ENCODE measurements at regions not wholly inside any gene's neighbourhood (a gene's known extent, or its start where the extent isn't known, plus 50 kb on each side); places are given as distances from the start of the nearest gene placed in this dataset.

DNA sequence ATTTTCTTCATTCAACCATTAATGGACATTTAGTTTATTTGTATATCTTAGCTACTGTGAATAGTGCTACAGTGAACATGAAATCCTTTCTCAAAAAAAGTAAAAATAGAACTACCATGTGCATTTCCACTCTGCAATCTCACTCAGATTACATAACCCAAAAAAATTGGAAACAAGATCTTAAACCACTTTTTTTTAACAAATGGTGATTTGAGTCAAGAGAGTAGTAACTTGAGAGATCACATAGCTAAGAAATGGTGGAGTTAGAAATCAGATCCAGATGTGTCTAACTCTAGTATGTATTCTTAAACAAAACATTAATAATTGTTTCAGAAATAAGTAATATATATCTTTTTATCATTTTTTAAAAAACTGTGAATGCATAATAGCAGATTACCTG lies 318.3 kb upstream of the SGCG start:
- intact Hi-C loops (cut with micrococcal nuclease) = loop anchor here (10.0 kb wide), 1 partner anchor 58 kb away; no protein-coding TSS in a partner anchor
- no TSS peak for BruUV-seq (replicated peaks)
- CTCF ChIA-PET (ENCODE audit: low intra/inter-chr PET ratio) = no interaction called here
- H3K79me2 ChIP-seq (ENCODE audit: control insufficient read depth, insufficient read depth, low read length) = no peaks in the 10 kb centered on the region
- no peaks in the 10 kb centered on the region for H3K9me3 ChIP-seq (replicated peaks; ENCODE audit: control insufficient read depth, insufficient read depth, low read depth, low read length)
- no peak overlapping the region for H3K4me3 ChIP-seq
- no peak overlapping the region for H2AFZ ChIP-seq (ENCODE audit: low read depth, low read length)
- no peak overlapping the region for H3K4me2 ChIP-seq (ENCODE audit: insufficient read depth, low read length)
- DNase-seq (ENCODE audit: extremely low read depth in 1 of 4, low spot score in 3 of 4) (no peak), ATAC-seq (no peak), FAIRE-seq (no peak)
- H4K20me1 ChIP-seq (replicated peaks; ENCODE audit: control insufficient read depth, insufficient read depth, low read length) = no peaks in the 10 kb centered on the region
- H3K27me3 ChIP-seq (ENCODE audit: control insufficient read depth in 2 of 2, insufficient read depth in 2 of 2, low read length in 2 of 2) = no peaks in the 10 kb centered on the region
- no peaks in the 10 kb centered on the region for H3K36me3 ChIP-seq (ENCODE audit: control insufficient read depth, insufficient read depth, low read length)
- POLR2A ChIA-PET = no interaction called here
- no peaks in the 10 kb centered on the region for H3K4me1 ChIP-seq (replicated peaks in 1 of 2; ENCODE audit: control insufficient read depth in 2 of 2, insufficient read depth in 2 of 2, low read length in 2 of 2)
- H3K27ac ChIP-seq (ENCODE audit: extremely low read depth, low read depth, low read length) = no peak overlapping the region
- no peaks in the 10 kb centered on the region for H3K9me1 ChIP-seq (ENCODE audit: control insufficient read depth, insufficient read depth, low read length)
- TF ChIP-seq KHSRP (IDR thresholded peaks at IDR 0.05) (no peak), KLF16 (IDR thresholded peaks at IDR 0.05) (no peak), FOXK1 (CRISPR knock-in tag; IDR thresholded peaks at IDR 0.05; ENCODE audit: borderline replicate concordance) (no peak), BRD4 (IDR thresholded peaks at IDR 0.05) (no peak), DDX20 (tag; IDR thresholded peaks at IDR 0.05; ENCODE audit: low read depth) (no peak), KDM1A (IDR thresholded peaks at IDR 0.05) (no peak), KLF13 (tag; IDR thresholded peaks at IDR 0.05; ENCODE audit: borderline replicate concordance, low read depth) (no peak)
- TF ChIP-seq, protein P1, sequence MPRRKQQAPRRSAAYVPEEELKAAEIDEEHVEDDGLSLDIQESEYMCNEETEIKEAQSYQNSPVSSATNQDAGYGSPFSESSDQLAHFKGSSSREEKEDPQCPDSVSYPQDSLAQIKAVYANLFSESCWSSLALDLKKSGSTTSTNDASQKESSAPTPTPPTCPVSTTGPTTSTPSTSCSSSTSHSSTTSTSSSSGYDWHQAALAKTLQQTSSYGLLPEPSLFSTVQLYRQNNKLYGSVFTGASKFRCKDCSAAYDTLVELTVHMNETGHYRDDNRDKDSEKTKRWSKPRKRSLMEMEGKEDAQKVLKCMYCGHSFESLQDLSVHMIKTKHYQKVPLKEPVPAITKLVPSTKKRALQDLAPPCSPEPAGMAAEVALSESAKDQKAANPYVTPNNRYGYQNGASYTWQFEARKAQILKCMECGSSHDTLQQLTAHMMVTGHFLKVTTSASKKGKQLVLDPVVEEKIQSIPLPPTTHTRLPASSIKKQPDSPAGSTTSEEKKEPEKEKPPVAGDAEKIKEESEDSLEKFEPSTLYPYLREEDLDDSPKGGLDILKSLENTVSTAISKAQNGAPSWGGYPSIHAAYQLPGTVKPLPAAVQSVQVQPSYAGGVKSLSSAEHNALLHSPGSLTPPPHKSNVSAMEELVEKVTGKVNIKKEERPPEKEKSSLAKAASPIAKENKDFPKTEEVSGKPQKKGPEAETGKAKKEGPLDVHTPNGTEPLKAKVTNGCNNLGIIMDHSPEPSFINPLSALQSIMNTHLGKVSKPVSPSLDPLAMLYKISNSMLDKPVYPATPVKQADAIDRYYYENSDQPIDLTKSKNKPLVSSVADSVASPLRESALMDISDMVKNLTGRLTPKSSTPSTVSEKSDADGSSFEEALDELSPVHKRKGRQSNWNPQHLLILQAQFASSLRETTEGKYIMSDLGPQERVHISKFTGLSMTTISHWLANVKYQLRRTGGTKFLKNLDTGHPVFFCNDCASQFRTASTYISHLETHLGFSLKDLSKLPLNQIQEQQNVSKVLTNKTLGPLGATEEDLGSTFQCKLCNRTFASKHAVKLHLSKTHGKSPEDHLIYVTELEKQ (CRISPR knock-in tag; IDR thresholded peaks at IDR 0.05) = no peak
- in situ Hi-C loops (cut with MboI) = no loop called here
- no peak overlapping the region for H3K9ac ChIP-seq (ENCODE audit: insufficient read depth in 1 of 2, low read depth in 2 of 2, low read length in 2 of 2)
